SK-N-SH treated with all-trans-retinoic acid at 6 μM for 48 hours (cell line): ENCODE measurements at regions not wholly inside any gene's neighbourhood (a gene's known extent, or its start where the extent isn't known, plus 50 kb on each side); places are given as distances from the start of the nearest gene placed in this dataset.

Experiments
- GLIS3 ChIP-seq: fragments of 250-450 bp; sonication (Bioruptor Pico); IDR thresholded peaks from 2 replicates; pipeline ENCODE4 v1.5.0; 2020; ENCODE audit warnings: mild to moderate bottlenecking, moderate library complexity
- POU6F1 ChIP-seq: fragments of 250-450 bp; sonication (Bioruptor Pico); IDR thresholded peaks from 2 replicates; pipeline ENCODE4 v1.8.0; 2021; ENCODE audit warnings: low read depth, mild to moderate bottlenecking, moderate library complexity, borderline replicate concordance
- RARB ChIP-seq: fragments of 250-450 bp; sonication (Bioruptor Pico); IDR thresholded peaks from 2 replicates; pipeline ENCODE4 v1.8.0; 2021; ENCODE audit warnings: mild to moderate bottlenecking, moderate library complexity
- TCF4 ChIP-seq: fragments of 250-450 bp; sonication (Bioruptor Pico); IDR thresholded peaks from 2 replicates; pipeline ENCODE4 v1.8.0; 2021; ENCODE audit warnings: mild to moderate bottlenecking, moderate library complexity, borderline replicate concordance
- ZFP3 ChIP-seq: fragments of 250-450 bp; sonication (Bioruptor Pico); IDR thresholded peaks from 2 replicates; pipeline ENCODE4 v1.5.0; 2020; ENCODE audit warnings: mild to moderate bottlenecking, moderate library complexity
- ZFP30 ChIP-seq: fragments of 450-650 bp; formaldehyde crosslinking; IDR thresholded peaks from 2 replicates; pipeline ENCODE4 v1.5.0; 2022; ENCODE audit warnings: mild to moderate bottlenecking, moderate library complexity
- ZNF8 ChIP-seq: fragments of 450-650 bp; formaldehyde crosslinking; IDR thresholded peaks from 2 replicates; pipeline ENCODE4 v1.5.0; 2020; ENCODE audit warnings: mild to moderate bottlenecking, moderate library complexity
- TF ChIP-seq, protein P1 (sequence below): fragments of 250-450 bp; sonication (Bioruptor Pico); IDR thresholded peaks from 2 replicates; pipeline ENCODE4 v1.8.0; 2020; ENCODE audit warnings: mild to moderate bottlenecking, moderate library complexity, borderline replicate concordance

GRCh38 chr6:82687855-82688254 is 324.2 kb downstream of the TPBG start:
- TF ChIP-seq RARB (CRISPR knock-in tag) (no peak), TCF4 (CRISPR knock-in tag) (no peak), GLIS3 (CRISPR knock-in tag) (no peak), ZNF8 (no peak), ZFP3 (CRISPR knock-in tag) (no peak), ZFP30 (no peak), POU6F1 (CRISPR knock-in tag) (no peak)
- TF ChIP-seq, protein P1, sequence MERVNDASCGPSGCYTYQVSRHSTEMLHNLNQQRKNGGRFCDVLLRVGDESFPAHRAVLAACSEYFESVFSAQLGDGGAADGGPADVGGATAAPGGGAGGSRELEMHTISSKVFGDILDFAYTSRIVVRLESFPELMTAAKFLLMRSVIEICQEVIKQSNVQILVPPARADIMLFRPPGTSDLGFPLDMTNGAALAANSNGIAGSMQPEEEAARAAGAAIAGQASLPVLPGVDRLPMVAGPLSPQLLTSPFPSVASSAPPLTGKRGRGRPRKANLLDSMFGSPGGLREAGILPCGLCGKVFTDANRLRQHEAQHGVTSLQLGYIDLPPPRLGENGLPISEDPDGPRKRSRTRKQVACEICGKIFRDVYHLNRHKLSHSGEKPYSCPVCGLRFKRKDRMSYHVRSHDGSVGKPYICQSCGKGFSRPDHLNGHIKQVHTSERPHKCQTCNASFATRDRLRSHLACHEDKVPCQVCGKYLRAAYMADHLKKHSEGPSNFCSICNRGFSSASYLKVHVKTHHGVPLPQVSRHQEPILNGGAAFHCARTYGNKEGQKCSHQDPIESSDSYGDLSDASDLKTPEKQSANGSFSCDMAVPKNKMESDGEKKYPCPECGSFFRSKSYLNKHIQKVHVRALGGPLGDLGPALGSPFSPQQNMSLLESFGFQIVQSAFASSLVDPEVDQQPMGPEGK (CRISPR knock-in tag), result no peak
